Stomach (tissue), 4 donors: ENCODE measurements at regions not wholly inside any gene's neighbourhood (a gene's known extent, or its start where the extent isn't known, plus 50 kb on each side); places are given as distances from the start of the nearest gene placed in this dataset.

Source experiments
- POLR2A ChIP-seq, 4 donors: fragments of 450-650 bp; IDR thresholded peaks; one replicate each; pipeline ENCODE4 v1.6.1; 2016; ENCODE audit warnings: antibody characterized with exemption in 4 of 4, control low read depth in 2 of 4, mild to moderate bottlenecking in 1 of 4, moderate library complexity in 1 of 4
- POLR2AphosphoS5 ChIP-seq, 3 donors: sonication (generic); formaldehyde crosslinking; IDR thresholded peaks; one replicate each; pipeline ENCODE4 v1.6.1; 2016; ENCODE audit warnings: antibody characterized with exemption in 3 of 3
- TF ChIP-seq, protein P1 (sequence below), 7 experiments: fragments of 450-650 bp in 4 of 7; fragments of 200-600 bp in 3 of 7; sonication (generic) in 3 of 7; IDR thresholded peaks; one replicate each; pipeline ENCODE4 v1.5.1; 2016 to 2019; ENCODE audit warnings: antibody characterized with exemption in 7 of 7, control low read depth in 2 of 7, mild to moderate bottlenecking in 1 of 7

DNA sequence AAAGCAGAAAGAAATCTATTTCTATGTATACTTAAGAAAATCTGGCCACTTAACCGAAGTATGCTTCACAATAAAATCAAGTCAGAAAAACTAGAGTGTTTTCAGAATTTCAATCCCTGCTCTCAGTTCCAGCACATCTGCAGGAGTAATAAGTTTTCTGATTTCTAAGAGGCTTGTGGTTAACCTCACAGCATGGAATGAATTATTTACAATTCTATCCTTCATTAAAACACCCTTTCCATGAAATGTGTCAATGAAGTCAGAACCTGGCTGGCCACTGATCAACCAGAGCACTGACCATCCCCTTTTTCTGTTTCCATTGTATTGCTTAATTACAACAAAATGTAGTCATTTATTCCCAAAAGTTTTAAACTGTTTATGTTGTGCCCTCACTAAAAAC is 781.4 kb upstream of the INTU start:
- TF ChIP-seq POLR2A (IDR thresholded peaks at IDR 0.05): no peak
- TF ChIP-seq, protein P1, sequence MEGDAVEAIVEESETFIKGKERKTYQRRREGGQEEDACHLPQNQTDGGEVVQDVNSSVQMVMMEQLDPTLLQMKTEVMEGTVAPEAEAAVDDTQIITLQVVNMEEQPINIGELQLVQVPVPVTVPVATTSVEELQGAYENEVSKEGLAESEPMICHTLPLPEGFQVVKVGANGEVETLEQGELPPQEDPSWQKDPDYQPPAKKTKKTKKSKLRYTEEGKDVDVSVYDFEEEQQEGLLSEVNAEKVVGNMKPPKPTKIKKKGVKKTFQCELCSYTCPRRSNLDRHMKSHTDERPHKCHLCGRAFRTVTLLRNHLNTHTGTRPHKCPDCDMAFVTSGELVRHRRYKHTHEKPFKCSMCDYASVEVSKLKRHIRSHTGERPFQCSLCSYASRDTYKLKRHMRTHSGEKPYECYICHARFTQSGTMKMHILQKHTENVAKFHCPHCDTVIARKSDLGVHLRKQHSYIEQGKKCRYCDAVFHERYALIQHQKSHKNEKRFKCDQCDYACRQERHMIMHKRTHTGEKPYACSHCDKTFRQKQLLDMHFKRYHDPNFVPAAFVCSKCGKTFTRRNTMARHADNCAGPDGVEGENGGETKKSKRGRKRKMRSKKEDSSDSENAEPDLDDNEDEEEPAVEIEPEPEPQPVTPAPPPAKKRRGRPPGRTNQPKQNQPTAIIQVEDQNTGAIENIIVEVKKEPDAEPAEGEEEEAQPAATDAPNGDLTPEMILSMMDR (IDR thresholded peaks at IDR 0.05): no peak
- no peak for TF ChIP-seq POLR2AphosphoS5 (IDR thresholded peaks at IDR 0.05)
